K562 (cell line): ENCODE measurements at regions not wholly inside any gene's neighbourhood (a gene's known extent, or its start where the extent isn't known, plus 50 kb on each side); places are given as distances from the start of the nearest gene placed in this dataset.

ENCODE experiments used
- ATAC-seq: fragments of 200-7000 bp; cut with Tn5 transposase; 3 replicates; pipeline ENCODE4 v1.9.1; 2020; ENCODE audit warnings: moderate library complexity
- BruUV-seq: library from RNA; stranded (reverse); fragments of 400-500 nt; replicated peaks from 2 replicates; lab custom pipeline; 2021; lab: Mats Ljungman, UMichigan
- CTCF ChIA-PET: fragments of 300-600 bp; formaldehyde crosslinking; extraction: SDS; loops from one replicate; lab custom pipeline; 2021; ENCODE audit warnings: low intra/inter-chr PET ratio; lab: Yijun Ruan, JAX
- POLR2A ChIA-PET: fragments of 300-600, 350-650 bp; sonication (Branson Sonifier 250); formaldehyde crosslinking; extraction: SDS; loops from one replicate; lab custom pipeline; 2021; ENCODE audit warnings: antibody characterized with exemption, inconsistent platforms; lab: Yijun Ruan, JAX
- DNase-seq, 4 experiments: peaks; one replicate each; pipeline versions ENCODE4 v3.0.0 to v3.0.0-alpha.2; 2011 to 2018; ENCODE audit warnings: low spot score in 3 of 4, mixed read lengths in 3 of 4; ENCODE audit errors: extremely low read depth in 1 of 4
- FAIRE-seq: peaks from 2 replicates; lab custom pipeline; 2011; peaks lifted over from hg19 to GRCh38; lab: Jason Lieb, UNC
- H2AFZ ChIP-seq: 2 replicates; pipeline ENCODE4 v1.6.0; 2011; ENCODE audit warnings: low read depth, low read length, control low read depth, inconsistent platforms
- H3K27ac ChIP-seq: fragments of 200-600 bp; 3 replicates; pipeline ENCODE4 v1.8.0; 2011; ENCODE audit warnings: low read depth, mild to moderate bottlenecking, control low read depth, inconsistent platforms, low read length, moderate library complexity, mixed read lengths; ENCODE audit errors: extremely low read depth
- H3K27me3 ChIP-seq, 2 experiments: fragments of 300-600 bp in 1 of 2; 2 replicates in 1 of 2; 3 replicates in 1 of 2; pipeline versions ENCODE4 v1.6.0 to v1.8.0; 2011; ENCODE audit warnings: inconsistent platforms in 2 of 2, low read length in 2 of 2, mild to moderate bottlenecking in 1 of 2, mixed read lengths in 1 of 2, moderate library complexity in 1 of 2; ENCODE audit not compliant: control insufficient read depth in 2 of 2, insufficient read depth in 2 of 2
- H3K36me3 ChIP-seq: fragments of 300-600 bp; 3 replicates; pipeline ENCODE4 v1.8.0; 2011; ENCODE audit warnings: mild to moderate bottlenecking, low read length, inconsistent platforms; ENCODE audit not compliant: control insufficient read depth, insufficient read depth
- H3K4me1 ChIP-seq, 2 experiments: fragments of 200-600 bp in 1 of 2; replicated peaks in 1 of 2; 2 replicates in 1 of 2; 3 replicates in 1 of 2; pipeline versions ENCODE4 v1.5.1 to v1.8.0; 2011; ENCODE audit warnings: inconsistent platforms in 2 of 2, low read length in 2 of 2, mild to moderate bottlenecking in 1 of 2, mixed read lengths in 1 of 2, moderate library complexity in 1 of 2; ENCODE audit not compliant: control insufficient read depth in 2 of 2, insufficient read depth in 2 of 2
- H3K4me2 ChIP-seq: 2 replicates; pipeline ENCODE4 v1.6.1; 2011; ENCODE audit warnings: low read length, control low read depth, inconsistent platforms, mixed read lengths; ENCODE audit not compliant: insufficient read depth
- H3K4me3 ChIP-seq: fragments of 200-600 bp; sonication (generic), shearing (Covaris generic); 2 replicates; pipeline ENCODE4 v1.5.1; 2016; ENCODE audit warnings: control low read depth, inconsistent platforms
- H3K79me2 ChIP-seq: fragments of 200-600 bp; 3 replicates; pipeline ENCODE4 v1.8.0; 2011; ENCODE audit warnings: low read length, inconsistent platforms; ENCODE audit not compliant: control insufficient read depth, insufficient read depth
- H3K9ac ChIP-seq, 2 experiments: 2 replicates each; pipeline versions ENCODE4 v1.6.0 to v1.6.1; 2011; ENCODE audit warnings: low read depth in 2 of 2, low read length in 2 of 2, control low read depth in 1 of 2, inconsistent platforms in 1 of 2, mild to moderate bottlenecking in 1 of 2, mixed read lengths in 1 of 2; ENCODE audit not compliant: insufficient read depth in 1 of 2
- H3K9me1 ChIP-seq: one replicate; pipeline ENCODE4 v1.6.0; 2011; ENCODE audit warnings: inconsistent platforms, mild to moderate bottlenecking, low read length, moderate library complexity; ENCODE audit not compliant: control insufficient read depth, insufficient read depth
- H3K9me3 ChIP-seq: replicated peaks from 2 replicates; pipeline ENCODE4 v1.5.1; 2011; ENCODE audit warnings: low read depth, low read length, inconsistent platforms; ENCODE audit not compliant: control insufficient read depth, insufficient read depth
- H4K20me1 ChIP-seq: replicated peaks from 2 replicates; pipeline ENCODE4 v1.6.1; 2011; ENCODE audit warnings: low read length, inconsistent platforms, mixed read lengths; ENCODE audit not compliant: control insufficient read depth, insufficient read depth
- AFF4 ChIP-seq: sonication (generic); formaldehyde crosslinking; IDR thresholded peaks from 2 replicates; pipeline ENCODE4 v1.8.0; 2023; ENCODE audit warnings: mild to moderate bottlenecking, missing genetic modification reagents
- BACH1 ChIP-seq: fragments of 200-800 bp; sonication (Bioruptor generic); IDR thresholded peaks from 2 replicates; pipeline ENCODE4 v1.6.1; 2016; ENCODE audit warnings: missing genetic modification characterization, missing compliant biosample characterization
- CBFA2T3 ChIP-seq: fragments of 450-650 bp; IDR thresholded peaks from 2 replicates; pipeline ENCODE4 v1.6.1; 2017
- FOXP1 ChIP-seq: sonication (generic); formaldehyde crosslinking; IDR thresholded peaks from 2 replicates; pipeline ENCODE4 v1.8.0; 2022; ENCODE audit warnings: mild to moderate bottlenecking, missing genetic modification reagents
- GABPB1 ChIP-seq: sonication (generic); formaldehyde crosslinking; IDR thresholded peaks from 2 replicates; pipeline ENCODE4 v1.8.0; 2022; ENCODE audit warnings: mild to moderate bottlenecking, missing genetic modification reagents
- GTF2F1 ChIP-seq: IDR thresholded peaks from 2 replicates; pipeline ENCODE4 v1.6.1; 2011; ENCODE audit warnings: low read depth, low read length, improper control_type of control experiment
- MTA3 ChIP-seq: fragments of 450-650 bp; formaldehyde crosslinking; IDR thresholded peaks from 2 replicates; pipeline ENCODE4 v1.6.1; 2017; ENCODE audit warnings: mild to moderate bottlenecking, borderline replicate concordance
- OTX1 ChIP-seq: fragments of 450-650 bp; formaldehyde crosslinking; IDR thresholded peaks from 2 replicates; pipeline ENCODE4 v1.4.0; 2022; ENCODE audit warnings: mild to moderate bottlenecking
- SPI1 ChIP-seq: IDR thresholded peaks from 2 replicates; pipeline ENCODE4 v1.6.1; 2011; ENCODE audit warnings: low read depth, low read length, control low read depth, borderline replicate concordance
- TFAM ChIP-seq: fragments of 250-450 bp; sonication (Bioruptor Pico); conservative IDR thresholded peaks from 2 replicates; pipeline ENCODE4 v1.5.0; 2021; ENCODE audit warnings: mild to moderate bottlenecking, moderate library complexity
- ZNF280B ChIP-seq: fragments of 250-450 bp; sonication (Bioruptor Pico); IDR thresholded peaks from 2 replicates; pipeline ENCODE4 v1.5.1; 2021; ENCODE audit warnings: mild to moderate bottlenecking
- ZNF347 ChIP-seq: fragments of 450-650 bp; formaldehyde crosslinking; IDR thresholded peaks from 2 replicates; pipeline ENCODE4 v1.4.0; 2020; ENCODE audit warnings: low read depth, mild to moderate bottlenecking, moderate library complexity
- ZNF445 ChIP-seq: fragments of 250-450 bp; sonication (Bioruptor Pico); IDR thresholded peaks from 2 replicates; pipeline ENCODE4 v1.4.0; 2020; ENCODE audit warnings: low read depth, mild to moderate bottlenecking, moderate library complexity
- ZNF507 ChIP-seq: conservative IDR thresholded peaks from 2 replicates; pipeline ENCODE4 v1.6.1; 2017; ENCODE audit warnings: missing genetic modification characterization, missing compliant biosample characterization
- WGBS: fragments of 100-300 bp; shearing (Covaris generic); methylation state at CpG from one replicate; pipeline ENCODE4 v1.1.6; 2016; ENCODE audit warnings: low coverage, mixed read lengths; ENCODE audit not compliant: insufficient coverage; ENCODE audit errors: missing lambda C conversion rate; 5-methylcytosine and 5-hydroxymethylcytosine counted together
- in situ Hi-C: fragments of 300-500 bp; cut with MboI; formaldehyde crosslinking; loops from 4 replicates; pipeline ENCODE4 v1.15.0; 2018; ENCODE audit warnings: inconsistent platforms, mixed read lengths
- intact Hi-C: fragments of 100-400 bp; cut with micrococcal nuclease; formaldehyde crosslinking; loops from 2 replicates; pipeline ENCODE4 v1.14.2; 2022
- TF ChIP-seq, protein P1 (sequence below): fragments of 250-450 bp; sonication (Bioruptor Pico); IDR thresholded peaks from 2 replicates; pipeline ENCODE4 v1.5.0; 2021; ENCODE audit warnings: mild to moderate bottlenecking, moderate library complexity

- TF ChIP-seq AFF4 (CRISPR knock-in tag), result no peak
- no peak for TF ChIP-seq BACH1 (tag)
- no peak for TF ChIP-seq FOXP1 (CRISPR knock-in tag)
- TF ChIP-seq CBFA2T3, result no peak
Observed at GRCh38 chr11:91129596-91129995, 906.7 kb upstream of the CHORDC1 start (continued).

- ATAC-seq (no peak), FAIRE-seq (no peak), DNase-seq (no peak)
- Histone ChIP-seq H3K9me1 (no peaks in the 10 kb centered on the region), H3K27me3 (no peaks in the 10 kb centered on the region), H3K9me3 (peaks cover 2% of the 10 kb centered on the region; the same call in 1 of the 2 replicates), H4K20me1 (no peaks in the 10 kb centered on the region), H3K4me1 (no peaks in the 10 kb centered on the region), H3K36me3 (no peaks in the 10 kb centered on the region), H3K9ac (no peak overlapping the region), H3K27ac (no peak overlapping the region), H3K4me2 (no peak overlapping the region), H3K79me2 (no peaks in the 10 kb centered on the region), H3K4me3 (no peak overlapping the region), H2AFZ (no peak overlapping the region)
- ChIA-PET CTCF (no interaction called here), POLR2A (no interaction called here)
- intact Hi-C loops (no loop called here), in situ Hi-C loops (no loop called here)
- TF ChIP-seq, protein P1, sequence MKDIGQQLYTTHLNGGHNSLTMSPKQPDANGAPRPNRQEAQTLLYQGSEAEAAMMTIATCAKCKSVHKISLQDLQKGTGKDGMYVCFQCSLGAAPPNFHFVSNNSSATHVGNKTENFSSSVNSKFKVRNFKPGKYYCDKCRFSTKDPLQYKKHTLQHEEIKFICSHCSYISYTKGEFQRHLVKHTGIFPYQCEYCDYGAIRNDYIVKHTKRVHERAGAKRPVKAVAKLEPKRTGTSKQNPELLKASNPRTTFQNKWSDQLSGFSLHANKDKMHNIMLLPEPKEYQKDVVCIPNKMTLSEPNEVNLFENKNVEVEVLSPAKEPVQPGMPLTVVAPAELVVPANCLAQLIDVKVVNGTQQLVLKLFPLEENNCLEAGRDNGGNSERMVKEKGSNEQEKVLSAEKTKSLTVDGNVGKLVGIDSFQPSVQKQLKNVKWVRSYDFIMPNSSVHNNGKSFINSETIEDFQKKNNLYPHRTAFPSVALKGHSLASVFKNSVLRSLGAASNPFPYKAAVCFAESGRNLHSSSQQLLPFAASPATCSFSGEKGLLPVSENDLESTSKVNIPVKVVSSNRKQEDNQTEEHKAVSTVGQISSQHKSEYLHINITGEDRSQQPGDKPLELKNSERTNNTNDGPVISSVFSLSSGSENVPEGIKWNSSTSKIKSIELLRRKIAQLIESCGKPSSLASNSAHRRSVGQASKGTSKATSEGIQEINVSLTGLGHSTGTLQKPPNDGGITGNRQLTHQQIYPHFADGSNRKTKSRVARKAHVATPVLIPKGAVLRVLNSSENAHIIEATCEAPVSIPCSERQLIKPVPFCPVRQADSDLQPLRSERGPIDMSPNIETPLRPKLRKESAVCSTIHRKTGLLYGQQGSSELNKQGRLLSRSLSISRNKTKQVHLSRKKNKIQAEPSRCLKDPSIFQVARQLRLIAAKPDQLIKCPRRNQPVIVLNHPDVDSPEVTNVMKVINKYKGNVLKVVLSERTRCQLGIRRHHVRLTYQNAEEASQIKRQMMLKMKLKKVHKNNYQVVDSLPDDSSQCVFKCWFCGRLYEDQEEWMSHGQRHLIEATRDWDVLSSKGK (CRISPR knock-in tag), result no peak
- TF ChIP-seq ZNF445 (CRISPR knock-in tag) (no peak), GTF2F1 (no peak), GABPB1 (CRISPR knock-in tag) (no peak), SPI1 (no peak), ZNF347 (no peak), ZNF280B (CRISPR knock-in tag) (no peak), TFAM (no peak), ZNF507 (tag) (no peak), MTA3 (no peak), OTX1 (no peak)
- BruUV-seq, result no TSS peak
- 0% methylated on average over 1 of the region's 1 CpG for WGBS
Observed at GRCh38 chr11:91124363-91124762, 901.5 kb upstream of the CHORDC1 start.
